GM19238 (cell line): ENCODE measurements at regions not wholly inside any gene's neighbourhood (a gene's known extent, or its start where the extent isn't known, plus 50 kb on each side); places are given as distances from the start of the nearest gene placed in this dataset.
"Not testable (repeated sequence)": the region's sequence is repeated elsewhere in the genome, so short reads cannot be mapped to it uniquely, and the experiment has no call there.

ENCODE experiments used
- DNase-seq: peaks from one replicate; pipeline ENCODE4 v3.0.0; 2011; ENCODE audit warnings: low spot score; ENCODE audit not compliant: insufficient read length

GRCh38 chr6:74891349-74891831 is 314.5 kb downstream of the COL12A1 start:
- DNase-seq, result no peak

- no peak for DNase-seq
Observed at GRCh38 chr6:74889635-74890034, 316.2 kb downstream of the COL12A1 start.

- DNase-seq, result not testable (repeated sequence)
Observed at GRCh38 chr6:74888741-74889140, 317.1 kb downstream of the COL12A1 start.

GRCh38 chr6:74879976-74880375 is 325.9 kb downstream of the COL12A1 start:
- DNase-seq, result no peak

GRCh38 chr6:74879234-74879633 is 326.6 kb downstream of the COL12A1 start:
- no peak for DNase-seq

GRCh38 chr6:74875193-74875592 is 330.7 kb downstream of the COL12A1 start:
- DNase-seq, result no peak

GRCh38 chr6:74872754-74873476 is 332.9 kb downstream of the COL12A1 start:
- no peak for DNase-seq

- no peak for DNase-seq
Observed at GRCh38 chr6:74871757-74872156, 334.1 kb downstream of the COL12A1 start.

- DNase-seq, result no peak
Observed at GRCh38 chr6:74870403-74870802, 335.4 kb downstream of the COL12A1 start.

- DNase-seq, result no peak
Observed at GRCh38 chr6:74867291-74867690, 338.6 kb downstream of the COL12A1 start.

- no peak for DNase-seq
Observed at GRCh38 chr6:74863968-74864367, 341.9 kb downstream of the COL12A1 start.

- no peak for DNase-seq
Observed at GRCh38 chr6:74860456-74860855, 345.4 kb downstream of the COL12A1 start.

GRCh38 chr6:74857157-74857556 is 348.7 kb downstream of the COL12A1 start:
- no peak for DNase-seq

GRCh38 chr6:74853991-74854390 is 351.9 kb downstream of the COL12A1 start:
- no peak for DNase-seq

- DNase-seq, result no peak
Observed at GRCh38 chr6:74851596-74851995, 354.3 kb downstream of the COL12A1 start.

GRCh38 chr6:74840953-74841352 is 364.9 kb downstream of the COL12A1 start:
- DNase-seq, result no peak

GRCh38 chr6:74834967-74835366 is 370.9 kb downstream of the COL12A1 start:
- DNase-seq, result no peak

GRCh38 chr6:74826263-74826662 is 379.6 kb downstream of the COL12A1 start:
- DNase-seq, result no peak

GRCh38 chr6:74814440-74814839 is 391.4 kb downstream of the COL12A1 start:
- DNase-seq, result no peak

- no peak for DNase-seq
Observed at GRCh38 chr6:74807674-74808073, 398.2 kb downstream of the COL12A1 start.

- no peak for DNase-seq
Observed at GRCh38 chr6:74805916-74806696, 399.7 kb downstream of the COL12A1 start.

GRCh38 chr6:74798302-74798701 is 407.6 kb downstream of the COL12A1 start:
- DNase-seq, result no peak

- DNase-seq, result no peak
Observed at GRCh38 chr6:74785236-74785635, 420.6 kb downstream of the COL12A1 start.
